Fibroblast of upper back skin (primary cell): ENCODE measurements at regions not wholly inside any gene's neighbourhood (a gene's known extent, or its start where the extent isn't known, plus 50 kb on each side); places are given as distances from the start of the nearest gene placed in this dataset.
A peak's percentile ranks its signal among the peaks of the same experiment; 100 is the strongest.

Experiments
- DNase-seq: peaks from one replicate; pipeline ENCODE4 v3.0.0-alpha.2; 2013

DNA sequence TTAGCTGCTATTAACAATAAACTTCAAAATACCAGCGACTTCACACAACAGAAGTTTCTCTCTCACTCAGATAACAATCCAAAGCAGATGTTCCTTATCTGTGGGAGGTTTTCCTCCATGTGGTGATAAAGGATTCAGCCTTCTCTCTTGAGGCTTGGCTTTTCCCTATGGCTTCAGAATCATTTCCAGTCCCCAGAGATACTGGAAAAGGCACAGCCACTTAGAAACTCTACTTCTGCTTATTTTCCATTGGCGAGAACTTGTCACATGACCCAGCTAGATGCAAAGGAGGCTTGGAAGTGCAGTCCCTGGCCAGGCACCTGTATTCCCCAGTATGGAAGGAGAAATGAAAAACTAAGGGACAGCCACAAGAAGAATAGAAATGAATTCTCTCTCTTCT, 344.8 kb downstream of the MTX2 start:
- no peak for DNase-seq

DNA sequence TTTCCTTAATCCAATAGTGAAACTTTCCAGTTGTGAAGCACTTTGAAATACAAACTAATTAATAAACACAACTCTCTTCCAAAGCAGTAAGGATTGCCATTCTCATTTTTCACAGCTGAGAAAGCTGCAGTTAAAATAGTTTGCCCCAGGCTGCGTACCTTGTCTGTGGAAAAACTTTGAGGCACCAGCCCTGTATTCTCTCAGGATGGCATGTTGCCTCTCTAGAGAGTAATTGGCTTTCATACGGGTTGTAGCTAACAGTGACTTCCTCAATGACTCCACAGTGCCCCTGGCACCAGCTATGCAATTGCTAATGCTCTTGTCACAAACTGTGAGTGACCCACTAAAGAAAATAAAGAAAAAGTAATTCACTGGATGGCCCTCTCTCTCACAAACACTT, 345.7 kb downstream of the MTX2 start:
- DNase-seq = no peak

DNA sequence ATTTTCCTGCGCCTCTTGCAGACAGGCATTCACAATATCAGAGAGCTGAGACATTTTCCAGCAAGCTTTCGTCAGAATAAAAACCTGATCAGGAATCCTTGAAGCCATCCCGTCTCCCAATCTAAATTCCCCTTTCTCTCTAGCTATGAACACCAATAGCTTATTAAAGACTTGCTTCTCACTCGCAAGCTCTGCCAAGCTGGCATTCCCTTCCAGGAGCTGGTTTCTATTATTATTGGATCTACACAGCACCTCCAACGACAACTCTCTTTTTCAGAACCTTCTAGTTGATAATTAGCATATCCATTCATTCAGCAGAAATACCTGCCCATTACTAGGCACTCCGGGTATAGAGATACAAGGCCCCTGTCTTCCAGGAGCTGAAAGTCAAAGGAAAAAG, 350.3 kb downstream of the MTX2 start:
- DNase-seq = no peak

DNA sequence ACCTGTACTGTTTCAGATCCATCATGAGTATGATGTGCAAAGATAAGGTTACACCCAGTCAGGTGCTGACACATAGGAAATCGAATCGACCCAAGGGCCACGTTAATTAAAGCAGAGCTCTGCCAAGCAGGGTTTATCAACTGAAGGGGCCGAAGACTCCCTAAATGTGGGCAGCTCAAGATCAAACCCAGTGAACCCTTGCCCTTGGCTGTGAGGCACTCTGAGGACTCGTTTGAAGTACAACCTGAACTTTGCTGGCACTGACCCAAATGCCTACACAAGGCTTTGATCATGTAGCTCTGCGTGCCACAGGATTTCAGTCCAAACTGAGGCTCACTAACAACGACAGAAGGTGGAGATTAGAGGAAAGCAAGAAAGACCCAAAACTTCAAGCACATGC, 352.1 kb downstream of the MTX2 start:
- DNase-seq = no peak

DNA sequence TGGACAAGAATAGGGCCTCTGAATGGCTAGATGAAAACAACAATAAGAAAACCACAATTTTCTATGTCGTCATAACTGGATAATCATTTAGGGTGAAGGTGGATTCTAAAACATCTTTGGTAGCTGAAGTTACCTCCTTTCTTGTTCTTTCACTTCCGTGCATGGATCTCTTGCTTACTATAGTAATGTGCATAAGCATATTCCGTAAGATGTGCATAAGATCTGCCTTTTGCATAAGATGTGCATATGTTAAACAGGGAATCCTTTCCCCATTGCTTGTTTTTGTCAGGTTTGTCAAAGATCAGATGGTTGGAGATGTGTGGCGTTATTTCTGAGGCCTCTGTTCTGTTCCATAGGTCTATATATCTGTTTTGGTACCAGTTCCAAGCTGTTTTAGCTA, 353.6 kb downstream of the MTX2 start:
- no peak for DNase-seq

DNA sequence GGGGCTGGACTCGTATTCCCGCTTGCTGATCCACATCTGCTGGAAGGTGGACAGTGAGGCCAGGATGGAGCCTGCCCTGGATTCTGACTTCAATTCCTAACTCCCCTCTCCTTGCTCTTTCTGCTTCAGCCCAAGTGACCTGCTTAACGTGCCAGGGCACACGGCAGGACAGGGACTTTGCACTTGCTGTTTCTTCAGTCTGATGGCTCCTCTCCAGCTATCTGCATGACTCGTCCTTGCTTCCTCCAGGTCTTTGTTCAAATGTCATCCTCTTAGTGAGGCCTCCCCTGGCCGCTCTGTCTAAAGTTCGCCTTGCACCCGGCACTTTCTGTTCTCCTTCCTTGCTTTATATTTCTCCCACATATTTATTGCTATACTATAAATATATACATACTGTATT, 357.6 kb downstream of the MTX2 start:
- DNase-seq = no peak

DNA sequence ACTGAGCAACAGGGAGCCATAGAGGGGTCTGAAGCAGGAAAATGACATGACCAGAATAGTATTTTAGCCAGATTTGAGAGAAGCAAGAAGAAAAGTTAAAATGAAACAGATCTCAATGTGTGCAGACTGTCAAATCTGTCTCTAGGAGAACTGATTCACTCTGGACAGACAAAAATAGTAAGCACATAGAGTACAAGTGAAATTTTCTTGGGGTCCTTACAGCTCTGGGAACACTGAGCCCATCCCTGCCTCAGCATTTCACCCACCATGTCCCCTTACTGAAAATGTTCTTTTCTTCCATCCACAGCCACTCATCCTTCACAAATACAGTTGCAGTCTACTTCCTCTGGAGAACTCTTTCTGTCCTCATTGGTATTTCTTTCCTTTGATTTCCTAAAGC, 359.2 kb downstream of the MTX2 start:
- no peak for DNase-seq

DNA sequence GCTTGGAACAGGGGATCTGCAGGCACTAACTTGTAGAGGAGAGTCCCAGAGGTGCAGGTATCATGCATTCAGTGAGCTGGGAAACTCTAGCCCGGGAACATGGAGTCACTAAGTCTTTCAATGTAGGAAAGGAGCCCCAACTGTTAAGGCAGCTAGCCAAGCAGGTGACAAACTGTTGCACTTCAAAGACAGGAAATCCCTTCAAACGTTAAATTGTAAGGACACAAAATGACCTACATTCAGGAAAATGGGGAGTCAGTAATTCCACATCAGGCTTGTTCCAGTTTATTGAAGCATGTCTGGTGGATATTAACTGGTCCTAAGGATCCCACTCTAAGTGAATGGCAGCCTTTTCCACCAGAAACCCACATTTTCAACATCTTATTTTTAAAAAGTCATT, 364.5 kb downstream of the MTX2 start:
- no peak for DNase-seq

DNA sequence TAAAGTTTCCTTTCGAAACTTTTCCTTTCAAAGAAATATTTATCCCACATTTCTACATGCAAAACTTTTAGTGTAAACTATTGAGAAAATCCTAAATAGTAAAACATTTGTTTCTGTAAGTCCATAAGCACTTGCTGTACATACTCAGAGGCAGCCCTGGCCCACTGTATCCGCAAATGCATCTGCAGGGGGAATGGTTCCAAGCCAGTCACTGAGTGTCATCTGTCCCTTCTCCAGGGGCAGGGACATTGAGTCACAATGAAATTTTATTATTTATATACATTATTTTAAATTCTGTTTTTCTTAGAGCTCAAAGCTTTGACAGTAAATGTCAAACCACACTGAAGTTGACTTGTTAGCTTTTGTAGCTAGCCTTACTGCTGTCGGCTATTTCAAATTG, 367.2 kb downstream of the MTX2 start:
- no peak for DNase-seq

DNA sequence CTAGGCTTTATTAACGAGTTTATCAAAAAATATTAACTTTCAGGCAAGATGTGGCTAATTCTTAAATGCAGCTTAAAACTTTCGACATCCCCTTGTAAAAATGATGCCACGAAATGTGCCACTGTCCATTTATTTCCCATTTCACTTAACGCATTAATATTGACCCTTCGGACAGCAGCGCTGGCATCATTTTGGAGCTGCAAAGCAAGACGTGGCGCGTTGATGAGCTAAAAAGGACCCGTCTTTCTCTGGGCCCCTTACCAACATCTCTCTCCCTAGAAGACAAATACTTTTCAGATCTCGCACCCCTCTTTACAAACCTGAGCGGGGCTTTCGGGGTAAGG, 367.9 kb downstream of the MTX2 start:
- no peak for DNase-seq

DNA sequence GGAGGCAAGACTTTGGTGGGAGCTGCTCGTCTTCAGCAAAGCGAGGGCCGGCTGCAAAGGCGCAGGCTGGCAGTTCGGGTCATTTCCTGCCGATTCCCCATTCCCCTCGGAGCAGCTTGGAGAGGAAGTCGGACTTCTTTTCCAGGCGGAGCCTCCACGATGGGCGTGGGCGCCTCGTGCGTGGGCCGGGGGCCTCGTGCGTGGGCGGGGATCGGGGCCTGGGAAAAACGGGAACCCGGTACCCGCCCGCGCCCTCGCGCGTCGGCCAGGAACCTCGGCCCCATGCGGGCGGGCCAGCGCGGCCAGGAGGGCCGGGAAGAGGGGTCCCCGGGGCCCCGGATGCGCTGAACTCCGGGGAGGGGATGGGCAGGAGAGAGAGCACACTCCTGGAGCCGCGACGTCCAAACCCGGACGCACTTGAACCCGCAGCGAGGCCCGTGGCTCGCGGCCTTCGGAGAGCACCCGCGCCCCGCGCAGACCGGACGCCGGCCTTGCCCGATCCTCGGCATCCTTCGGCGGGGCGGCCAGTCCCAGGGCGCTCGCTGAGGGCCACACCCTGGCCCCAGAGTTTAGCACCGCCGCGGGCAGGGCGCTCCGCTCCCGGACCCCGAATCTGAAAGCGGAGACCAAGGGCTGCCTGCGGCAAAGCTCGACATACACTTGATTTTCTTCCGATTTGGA, 368.4 kb downstream of the MTX2 start:
- DNase-seq = peak; percentile 78

DNA sequence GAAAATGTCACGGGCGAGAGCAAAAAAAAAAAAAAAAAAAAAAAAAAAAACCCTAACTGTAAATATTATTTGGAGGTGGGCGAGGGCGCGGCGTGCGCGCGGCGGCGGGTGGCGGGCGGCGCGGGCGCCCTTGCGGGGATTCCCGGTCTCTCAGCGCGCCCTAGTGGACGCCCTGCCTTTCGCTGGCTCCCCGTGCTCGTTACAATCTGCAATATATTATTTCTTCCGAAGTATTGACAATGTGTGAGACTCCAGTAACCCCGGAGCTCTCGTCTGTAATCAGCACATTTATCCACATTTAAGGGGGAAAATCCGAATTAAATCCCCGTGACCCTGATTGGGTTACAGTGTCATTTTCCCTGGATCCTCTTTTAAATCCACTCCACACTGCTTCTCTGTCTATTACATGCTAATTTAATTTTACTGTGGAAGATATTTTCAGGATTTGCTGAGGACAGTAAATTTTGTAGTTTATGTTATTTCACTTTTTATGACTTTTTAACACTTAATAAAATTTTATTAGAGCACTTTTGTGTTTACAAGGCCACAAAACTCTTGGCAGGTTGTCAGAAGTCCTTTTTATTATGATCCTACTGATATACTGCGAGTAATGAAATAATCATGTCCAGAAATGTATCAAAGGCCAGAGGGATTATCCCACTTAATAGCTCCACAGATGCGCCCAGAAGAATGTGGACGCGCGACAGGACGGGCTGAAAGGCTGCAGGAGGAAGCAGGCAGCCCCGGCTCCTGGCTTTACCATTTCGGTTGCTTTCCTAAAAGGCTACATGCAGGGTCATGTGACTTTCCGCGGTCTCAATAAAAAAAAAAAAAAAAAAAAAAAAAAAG, 369.1 kb downstream of the MTX2 start:
- peak; percentile 76 for DNase-seq

DNA sequence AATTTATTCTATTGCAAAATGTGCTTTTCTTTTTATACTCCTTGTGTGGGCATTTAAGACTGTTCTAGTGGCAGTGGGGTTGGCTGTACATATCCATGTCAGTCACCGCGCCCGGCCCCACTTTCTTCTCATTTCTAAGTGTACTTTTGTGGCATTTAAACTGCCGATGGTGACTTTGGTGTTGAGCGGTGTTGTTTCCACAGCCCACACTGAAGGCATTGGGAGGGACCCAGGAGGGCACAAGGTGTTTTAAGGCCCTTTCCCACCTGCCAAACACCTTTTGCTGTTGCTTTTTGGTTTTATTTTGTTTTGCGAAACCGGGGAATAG, 369.7 kb downstream of the MTX2 start:
- DNase-seq = no peak

DNA sequence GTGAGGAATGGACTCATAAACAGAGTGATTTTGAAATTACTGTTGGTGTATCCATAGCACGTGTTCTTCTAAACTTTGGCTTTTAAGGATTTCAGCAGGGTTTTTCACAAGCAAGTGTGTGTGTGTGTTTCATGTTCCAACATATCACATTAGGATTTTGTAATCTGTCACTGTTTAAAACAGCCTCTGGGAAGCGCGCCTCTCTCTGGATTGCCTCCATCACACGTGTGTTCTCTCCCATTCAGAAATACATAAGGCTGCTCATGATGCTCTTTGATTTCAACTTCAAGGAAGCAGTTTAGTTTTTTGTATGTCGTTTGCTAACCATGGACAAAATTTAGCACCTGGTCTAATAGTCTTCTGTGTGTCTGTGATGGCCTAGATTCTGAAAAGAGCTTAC, 370.4 kb downstream of the MTX2 start:
- peak; percentile 57 for DNase-seq

DNA sequence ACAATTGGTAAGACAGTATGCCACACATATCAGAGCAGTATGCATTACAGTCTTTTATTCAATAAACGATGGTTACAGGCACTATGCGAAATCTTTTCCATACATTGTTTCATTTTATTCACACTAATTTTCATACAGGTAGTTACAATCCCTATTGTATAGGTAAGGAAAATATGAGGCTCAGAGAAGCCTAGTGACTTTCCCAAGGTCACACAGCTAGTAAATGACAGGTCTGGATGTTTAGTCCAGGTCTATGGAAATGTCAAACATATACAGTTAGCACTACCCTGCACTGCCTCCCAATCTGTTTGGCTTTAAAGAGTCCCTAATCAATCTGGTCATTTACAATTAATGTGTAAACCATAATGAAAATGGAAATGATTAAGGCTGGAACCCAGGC, 372.2 kb downstream of the MTX2 start:
- no peak for DNase-seq

DNA sequence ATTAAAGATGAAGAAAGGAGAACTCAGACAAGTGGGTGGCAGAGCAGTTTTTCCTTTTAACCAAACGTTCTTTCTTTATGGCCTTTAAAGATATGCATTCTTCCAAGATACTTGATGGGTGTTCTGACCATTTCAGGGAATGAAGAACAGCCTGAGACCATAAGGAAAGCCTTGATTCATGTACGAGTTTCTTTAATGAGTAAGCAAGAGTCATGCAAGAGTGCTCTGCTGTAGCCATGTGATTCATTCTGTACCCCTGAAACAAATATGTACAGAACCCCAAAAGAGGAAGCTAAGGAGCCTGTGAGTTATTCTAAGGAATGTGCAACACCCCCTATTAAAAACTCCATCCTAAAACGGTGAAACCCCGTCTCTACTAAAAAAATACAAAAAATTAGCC, 372.8 kb downstream of the MTX2 start:
- DNase-seq = peak; percentile 96

DNA sequence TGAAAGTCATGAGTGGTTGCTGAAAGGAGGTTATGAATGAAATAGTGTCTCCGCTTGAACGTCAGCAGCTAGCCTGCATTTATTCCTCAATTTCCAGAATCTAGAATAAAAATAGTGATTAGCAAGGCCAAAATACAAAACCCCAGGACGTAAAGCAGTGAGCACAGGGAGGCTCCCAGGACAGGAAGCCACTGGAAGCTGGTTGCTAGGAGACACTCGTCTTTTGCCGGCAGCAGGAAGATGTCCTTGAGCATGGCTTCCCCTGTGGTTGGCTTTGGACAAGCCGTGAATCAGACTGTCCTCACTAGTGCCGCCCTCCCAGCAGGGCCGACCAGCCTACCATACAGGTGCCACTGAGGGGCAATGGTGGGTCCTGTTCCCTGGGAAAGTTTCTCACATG, 374.4 kb downstream of the MTX2 start:
- DNase-seq = peak; percentile 76

DNA sequence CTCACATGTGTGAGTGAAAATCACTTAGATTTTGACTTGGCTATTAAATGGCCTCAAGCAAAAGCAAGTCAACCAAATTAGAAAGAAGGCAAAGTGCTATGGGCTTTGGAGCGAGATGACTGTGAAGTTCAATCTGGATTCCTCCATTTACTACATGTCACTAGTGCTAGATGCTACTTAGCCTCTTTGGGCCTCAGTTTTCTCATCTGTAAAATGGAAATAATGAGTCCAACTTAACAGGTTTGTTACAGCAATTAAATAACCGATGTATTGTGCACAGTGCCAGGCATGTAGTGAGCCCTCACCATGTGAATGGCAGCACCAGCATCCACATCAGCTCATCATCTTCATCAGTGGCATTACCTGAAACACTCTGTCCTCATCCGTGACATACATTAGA, 376.3 kb downstream of the MTX2 start:
- DNase-seq = no peak

DNA sequence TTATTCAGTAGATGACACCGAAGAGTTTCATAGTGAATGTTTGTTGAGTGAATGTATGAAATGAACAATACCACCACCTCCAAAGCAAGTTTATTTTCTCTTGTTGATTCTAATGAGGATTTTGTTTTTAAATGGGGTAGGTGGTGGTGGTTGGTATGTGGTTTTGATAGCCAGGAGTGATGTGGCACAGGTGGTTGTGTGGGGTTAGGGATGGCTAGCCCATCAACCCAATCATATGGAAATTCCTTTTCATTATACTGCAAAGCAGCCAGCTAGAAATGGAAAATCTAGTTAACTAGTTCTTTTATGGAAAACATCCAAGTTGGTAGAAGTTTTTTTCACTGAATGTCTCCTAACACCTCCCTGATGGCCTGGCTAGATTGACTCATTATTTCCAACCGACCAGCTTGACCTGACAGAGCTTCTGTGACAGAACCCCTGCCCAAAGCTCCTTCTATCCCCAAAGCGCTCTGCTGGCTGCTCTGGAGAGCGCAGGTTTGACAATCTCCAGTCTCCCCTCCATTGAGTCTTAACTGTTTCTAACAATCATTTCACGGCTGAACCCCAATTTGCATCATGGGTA, 376.9 kb downstream of the MTX2 start:
- no peak for DNase-seq

DNA sequence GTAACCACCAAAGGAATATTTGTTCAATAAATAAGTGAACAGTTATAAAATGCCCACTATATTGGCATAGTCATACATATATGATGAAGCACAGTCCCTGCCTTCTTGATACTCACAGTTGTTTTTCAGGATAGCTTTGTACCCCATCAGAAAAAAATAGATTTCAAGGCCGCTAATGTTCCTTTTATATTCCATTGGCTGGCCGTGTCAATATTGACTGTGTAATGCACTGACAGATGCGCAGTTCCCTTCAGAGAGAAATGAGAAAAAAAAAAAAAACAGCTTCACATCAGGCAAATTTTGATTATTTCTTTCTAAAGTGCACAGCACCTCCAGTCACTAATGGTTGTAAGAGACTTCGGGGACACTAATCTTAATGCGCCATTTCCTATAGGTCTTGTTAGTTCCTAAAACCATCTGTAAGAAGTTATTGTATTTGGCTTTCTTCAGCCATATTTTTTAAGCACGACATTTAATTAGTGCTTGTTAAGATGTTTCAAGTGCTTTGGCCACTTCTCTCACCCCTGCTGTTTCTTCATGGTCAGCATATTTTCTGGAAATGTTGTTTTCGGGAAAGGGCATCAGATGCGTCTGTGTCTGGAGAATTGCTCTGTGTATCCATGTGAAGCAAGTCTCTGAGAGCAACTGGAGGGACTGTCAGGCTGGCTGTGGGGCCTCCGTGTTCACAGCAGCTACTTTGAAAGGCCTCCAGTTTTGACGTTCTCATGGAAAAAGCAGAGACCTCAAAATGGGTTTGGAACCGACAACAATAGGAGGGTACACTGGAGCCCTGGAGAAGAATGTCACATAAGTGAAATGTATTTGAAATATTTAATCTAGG, 378.3 kb downstream of the MTX2 start:
- DNase-seq = no peak

DNA sequence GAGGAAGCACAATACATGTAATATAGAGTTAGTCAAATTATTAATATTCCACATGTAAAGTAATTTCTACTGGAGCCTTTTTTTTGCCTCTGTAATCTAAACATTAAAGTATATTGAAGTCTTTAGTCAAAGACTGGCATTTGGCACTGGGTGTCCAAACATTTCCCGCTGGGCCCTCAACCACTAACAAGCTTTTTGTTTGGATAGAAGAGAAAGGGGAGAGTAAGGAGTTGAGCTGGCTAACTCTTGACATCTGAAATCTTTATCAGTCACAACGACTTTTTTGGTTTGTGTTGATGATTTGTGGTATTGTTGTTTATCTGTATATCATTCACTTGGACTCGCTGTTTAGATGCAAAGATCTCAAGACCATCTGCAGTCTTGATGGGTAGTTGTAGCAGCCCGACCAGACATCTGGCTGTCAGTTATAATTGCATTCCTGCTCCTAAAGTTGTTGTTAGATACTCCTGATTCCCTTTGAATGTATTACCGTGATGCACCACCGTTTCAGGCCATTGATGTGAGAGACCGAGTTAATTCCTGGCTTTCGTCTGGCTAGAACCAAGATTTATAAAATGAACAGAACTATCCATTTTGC, 379.6 kb downstream of the MTX2 start:
- no peak for DNase-seq

DNA sequence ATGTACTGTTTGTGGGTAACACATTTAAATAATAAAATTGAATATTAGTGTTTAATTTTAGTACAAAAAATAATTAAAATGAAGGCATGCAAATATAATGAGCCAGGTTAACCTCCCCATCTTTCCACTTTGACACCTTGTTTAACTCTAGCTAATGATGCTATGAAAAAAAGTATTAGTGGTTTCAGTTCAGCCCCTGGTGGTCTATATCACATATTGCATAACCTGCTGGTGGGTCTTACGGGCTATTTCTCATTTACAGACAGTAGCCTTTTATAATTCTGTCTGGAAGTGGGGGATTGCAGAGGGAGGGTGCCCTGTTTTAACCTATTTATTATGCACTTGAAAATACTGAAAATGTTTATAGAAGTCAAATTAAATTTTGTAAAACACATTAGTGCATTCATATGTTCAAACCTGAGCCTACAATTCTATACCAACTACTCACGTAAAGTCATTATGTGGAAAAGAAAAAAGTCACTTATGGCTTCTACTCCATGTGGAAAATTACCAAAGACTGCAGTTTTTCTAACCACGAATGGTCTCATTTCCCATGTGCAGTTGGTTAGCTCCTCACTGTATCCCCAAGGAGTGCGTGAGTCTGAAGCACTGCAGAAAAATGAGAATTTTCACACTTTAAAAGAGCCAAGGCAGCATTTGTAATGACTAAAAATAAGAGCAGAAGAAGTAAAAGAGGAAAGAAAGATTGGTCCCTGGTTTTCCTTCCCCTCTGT, 381.0 kb downstream of the MTX2 start:
- DNase-seq = peak; percentile 66
